Spinal cord (tissue), 9 donors: ENCODE measurements at regions not wholly inside any gene's neighbourhood (a gene's known extent, or its start where the extent isn't known, plus 50 kb on each side); places are given as distances from the start of the nearest gene placed in this dataset.
"Not testable (repeated sequence)": the region's sequence is repeated elsewhere in the genome, so short reads cannot be mapped to it uniquely, and the experiment has no call there.

ENCODE experiments used
- DNase-seq, 6 donors: peaks; one replicate each; pipeline versions ENCODE4 v3.0.0 to v3.0.0-alpha.2; 2013 to 2015; ENCODE audit warnings: low spot score in 6 of 6, low read depth in 4 of 6
- H3K27ac ChIP-seq: one replicate; pipeline ENCODE4 v1.5.1; 2013; ENCODE audit warnings: low read depth, low read length, control low read depth
- H3K27me3 ChIP-seq: one replicate; pipeline ENCODE4 v1.6.1; 2013; ENCODE audit warnings: low read length; ENCODE audit not compliant: control insufficient read depth, insufficient read depth
- H3K36me3 ChIP-seq: one replicate; pipeline ENCODE4 v1.6.1; 2013; ENCODE audit warnings: low read length; ENCODE audit not compliant: control insufficient read depth, insufficient read depth
- H3K4me1 ChIP-seq: one replicate; pipeline ENCODE4 v1.6.1; 2013; ENCODE audit warnings: low read length; ENCODE audit not compliant: control insufficient read depth, insufficient read depth
- H3K4me3 ChIP-seq: one replicate; pipeline ENCODE4 v1.5.1; 2013; ENCODE audit warnings: low read depth, low read length, control low read depth
- H3K9me3 ChIP-seq: one replicate; pipeline ENCODE4 v1.6.1; 2013; ENCODE audit warnings: low read length; ENCODE audit not compliant: control insufficient read depth, insufficient read depth
- WGBS: methylation state at CpG from one replicate; pipeline ENCODE4 v1.1.5; 2013; ENCODE audit warnings: missing lambda C conversion rate; ENCODE audit not compliant: insufficient coverage; 5-methylcytosine and 5-hydroxymethylcytosine counted together
- donor health status: healthy.

- Histone ChIP-seq H3K4me3 (no peak overlapping the region), H3K27me3 (no peaks in the 10 kb centered on the region), H3K9me3 (no peaks in the 10 kb centered on the region), H3K4me1 (no peaks in the 10 kb centered on the region), H3K27ac (no peak overlapping the region), H3K36me3 (no peaks in the 10 kb centered on the region)
- DNase-seq, result no peak
- WGBS, result 79% methylated on average over 3 of the region's 5 CpGs
Measured at GRCh38 chr11:42772886-42773285, 538.9 kb upstream of the API5 start.

- Histone ChIP-seq H3K27ac (no peak overlapping the region), H3K4me1 (no peaks in the 10 kb centered on the region), H3K36me3 (no peaks in the 10 kb centered on the region), H3K27me3 (no peaks in the 10 kb centered on the region), H3K9me3 (no peaks in the 10 kb centered on the region), H3K4me3 (no peak overlapping the region)
- 90% methylated on average over 3 of the region's 5 CpGs for WGBS
- DNase-seq, result no peak
Measured at GRCh38 chr11:42773729-42774128, 538.1 kb upstream of the API5 start.

- Histone ChIP-seq H3K4me3 (no peak overlapping the region), H3K9me3 (no peaks in the 10 kb centered on the region), H3K27ac (no peak overlapping the region), H3K27me3 (no peaks in the 10 kb centered on the region), H3K4me1 (no peaks in the 10 kb centered on the region), H3K36me3 (no peaks in the 10 kb centered on the region)
- DNase-seq, result peak in 1 of 6 donors; percentile 66
- WGBS, result 40% methylated on average over 1 of the region's 1 CpG
Measured at GRCh38 chr11:42774567-42774966, 537.2 kb upstream of the API5 start.

- no peaks in the 10 kb centered on the region for H3K9me3 ChIP-seq
- H3K4me1 ChIP-seq, result no peaks in the 10 kb centered on the region
- no peak overlapping the region for H3K4me3 ChIP-seq
- H3K36me3 ChIP-seq, result no peaks in the 10 kb centered on the region
- H3K27ac ChIP-seq, result no peak overlapping the region
- WGBS, result 100% methylated on average over 1 of the region's 4 CpGs
- H3K27me3 ChIP-seq, result no peaks in the 10 kb centered on the region
- DNase-seq, result no peak
Measured at GRCh38 chr11:42777776-42778175, 534.0 kb upstream of the API5 start.

- Histone ChIP-seq H3K4me3 (no peak overlapping the region), H3K27ac (no peak overlapping the region), H3K36me3 (no peaks in the 10 kb centered on the region), H3K4me1 (no peaks in the 10 kb centered on the region), H3K9me3 (no peaks in the 10 kb centered on the region), H3K27me3 (no peaks in the 10 kb centered on the region)
- WGBS, result no CpG with 5 or more reads among the region's 1 CpG
- no peak for DNase-seq
Measured at GRCh38 chr11:42778193-42778592, 533.6 kb upstream of the API5 start.

GRCh38 chr11:42779555-42779954 is 532.2 kb upstream of the API5 start:
- no peaks in the 10 kb centered on the region for H3K9me3 ChIP-seq
- H3K27me3 ChIP-seq, result no peaks in the 10 kb centered on the region
- DNase-seq, result peak in 1 of 6 donors; percentile 50
- no CpG with 5 or more reads among the region's 3 CpGs for WGBS
- H3K27ac ChIP-seq, result no peak overlapping the region
- H3K4me1 ChIP-seq, result no peaks in the 10 kb centered on the region
- no peaks in the 10 kb centered on the region for H3K36me3 ChIP-seq
- no peak overlapping the region for H3K4me3 ChIP-seq

- no peaks in the 10 kb centered on the region for H3K36me3 ChIP-seq
- H3K4me1 ChIP-seq, result no peaks in the 10 kb centered on the region
- H3K27ac ChIP-seq, result no peak overlapping the region
- WGBS, result no CpG with 5 or more reads among the region's 1 CpG
- no peak overlapping the region for H3K4me3 ChIP-seq
- no peaks in the 10 kb centered on the region for H3K27me3 ChIP-seq
- DNase-seq, result peak in 1 of 6 donors; percentile 84
- H3K9me3 ChIP-seq, result no peaks in the 10 kb centered on the region
Measured at GRCh38 chr11:42786981-42787380, 524.8 kb upstream of the API5 start.

GRCh38 chr11:42795483-42795882 is 516.3 kb upstream of the API5 start:
- not testable (repeated sequence) for H3K36me3 ChIP-seq, H3K4me1 ChIP-seq, H3K27me3 ChIP-seq, H3K9me3 ChIP-seq, DNase-seq, H3K4me3 ChIP-seq, H3K27ac ChIP-seq
- WGBS, result 100% methylated on average over 1 of the region's 2 CpGs

- H3K36me3 ChIP-seq, result no peaks in the 10 kb centered on the region
- no peak overlapping the region for H3K27ac ChIP-seq
- no peaks in the 10 kb centered on the region for H3K4me1 ChIP-seq
- DNase-seq, result peak in 1 of 6 donors; percentile 38
- no peak overlapping the region for H3K4me3 ChIP-seq
- 88% methylated on average over 1 of the region's 4 CpGs for WGBS
- no peaks in the 10 kb centered on the region for H3K9me3 ChIP-seq
- H3K27me3 ChIP-seq, result no peaks in the 10 kb centered on the region
Measured at GRCh38 chr11:42800041-42800440, 511.8 kb upstream of the API5 start.

- H3K4me1 ChIP-seq, result no peaks in the 10 kb centered on the region
- no peaks in the 10 kb centered on the region for H3K36me3 ChIP-seq
- H3K9me3 ChIP-seq, result no peaks in the 10 kb centered on the region
- WGBS, result no CpG with 5 or more reads among the region's 6 CpGs
- no peak overlapping the region for H3K4me3 ChIP-seq
- DNase-seq, result peak in 1 of 6 donors; percentile 44
- no peak overlapping the region for H3K27ac ChIP-seq
- no peaks in the 10 kb centered on the region for H3K27me3 ChIP-seq
Measured at GRCh38 chr11:42802201-42802899, 509.4 kb upstream of the API5 start.
